Tibial artery (tissue), 4 donors: ENCODE measurements at regions not wholly inside any gene's neighbourhood (a gene's known extent, or its start where the extent isn't known, plus 50 kb on each side); places are given as distances from the start of the nearest gene placed in this dataset.

Experiments used
- DNase-seq, 2 donors: peaks; one replicate each; pipeline ENCODE4 v3.0.0-alpha.2; 2019
- H3K27ac ChIP-seq, 2 donors: fragments of 200-600 bp; sonication (generic) in 1 of 2; 1 replicate in 1 of 2; 2 replicates in 1 of 2; pipeline ENCODE4 v1.5.1; 2018 to 2019; ENCODE audit warnings: mild to moderate bottlenecking in 1 of 2
- H3K27me3 ChIP-seq, 2 donors: fragments of 200-600 bp; sonication (generic) in 1 of 2; one replicate each; pipeline versions ENCODE4 v1.5.1 to v1.6.0; 2016 to 2019
- H3K36me3 ChIP-seq, 3 donors: fragments of 200-600 bp; sonication (generic) in 2 of 3; one replicate each; pipeline ENCODE4 v1.5.1; 2016 to 2019; ENCODE audit warnings: mild to moderate bottlenecking in 2 of 3
- H3K4me1 ChIP-seq, 4 donors: fragments of 200-600 bp; sonication (generic) in 2 of 4; 1 replicate in 3 of 4; 2 replicates in 1 of 4; pipeline ENCODE4 v1.5.1; 2016 to 2019
- H3K4me3 ChIP-seq, 2 donors: fragments of 200-600 bp; sonication (generic) in 1 of 2; 1 replicate in 1 of 2; 2 replicates in 1 of 2; pipeline ENCODE4 v1.5.1; 2018 to 2019; ENCODE audit warnings: mild to moderate bottlenecking in 2 of 2
- H3K9me3 ChIP-seq, 3 donors: fragments of 200-600 bp; sonication (generic) in 1 of 3; one replicate each; pipeline ENCODE4 v1.5.1; 2016 to 2019
- CTCF ChIP-seq, 2 experiments: fragments of 200-600 bp in 1 of 2; fragments of 450-650 bp in 1 of 2; IDR thresholded peaks; one replicate each; pipeline ENCODE4 v1.5.1; 2017 to 2019; ENCODE audit warnings: antibody characterized with exemption in 2 of 2, mild to moderate bottlenecking in 1 of 2, moderate library complexity in 1 of 2
- intact Hi-C: fragments of 100-400 bp; cut with DNase I; formaldehyde crosslinking; loops from one replicate; pipeline ENCODE4 v1.15.0; 2023; ENCODE audit warnings: low total_unique reads

- no peaks in the 10 kb centered on the region for H3K27me3 ChIP-seq
- no peaks in the 10 kb centered on the region for H3K36me3 ChIP-seq
- intact Hi-C loops = no loop called here
- H3K27ac ChIP-seq = no peak overlapping the region
- no peak overlapping the region for H3K4me3 ChIP-seq
- H3K4me1 ChIP-seq = peaks cover 0 to 45% (median 6%) of the 10 kb centered on the region in 4 donors
- DNase-seq = no peak
- TF ChIP-seq CTCF (IDR thresholded peaks at IDR 0.05) = no peak
- no peaks in the 10 kb centered on the region for H3K9me3 ChIP-seq
Observed at GRCh38 chr3:124207873-124208485, 216.1 kb upstream of the ROPN1 start.

DNA sequence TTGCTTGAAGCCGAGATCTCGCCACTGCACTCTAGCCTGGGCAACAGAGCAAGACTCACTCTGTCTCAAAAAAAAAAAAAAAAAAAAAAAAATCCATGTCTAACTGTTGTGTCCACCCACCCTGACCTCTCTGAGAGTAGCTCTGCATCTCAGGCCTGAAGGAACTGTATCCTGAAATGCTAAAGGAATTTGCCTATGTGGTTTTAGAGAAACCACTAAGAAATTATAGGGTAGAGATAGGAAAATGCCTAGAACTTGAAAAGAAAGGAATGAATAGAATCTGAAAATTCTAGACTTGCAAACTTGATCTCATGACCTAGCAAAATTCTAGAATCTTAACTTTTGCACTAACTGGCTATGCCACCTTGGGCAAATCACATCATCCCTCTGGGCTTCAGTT is 217.5 kb upstream of the ROPN1 start:
- Histone ChIP-seq H3K9me3 (no peaks in the 10 kb centered on the region), H3K4me1 (peaks cover 0 to 33% (median 0%) of the 10 kb centered on the region in 4 donors), H3K27me3 (no peaks in the 10 kb centered on the region), H3K4me3 (no peak overlapping the region), H3K36me3 (no peaks in the 10 kb centered on the region), H3K27ac (no peak overlapping the region)
- intact Hi-C loops = no loop called here
- DNase-seq = no peak
- no peak for TF ChIP-seq CTCF (IDR thresholded peaks at IDR 0.05)

DNA sequence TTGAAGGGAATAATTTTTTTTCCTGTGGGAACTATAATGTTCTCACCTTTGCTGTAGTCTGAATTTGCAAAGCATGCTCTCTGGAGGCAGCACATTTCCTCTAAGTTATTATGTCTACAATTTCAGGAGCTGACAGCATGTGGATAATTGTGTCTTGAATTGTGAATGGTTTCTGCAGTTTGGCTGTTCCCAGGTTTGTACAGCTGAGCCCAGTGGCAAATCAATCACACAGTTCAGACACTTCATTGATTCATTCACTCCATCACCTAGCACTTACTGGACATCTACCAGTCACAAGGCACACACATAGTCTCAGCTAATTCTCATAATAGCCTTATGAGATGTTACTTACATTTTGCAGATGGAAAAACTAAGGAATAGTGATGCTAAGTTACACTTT is 219.0 kb upstream of the ROPN1 start:
- no peaks in the 10 kb centered on the region for H3K27me3 ChIP-seq
- no peak for TF ChIP-seq CTCF (IDR thresholded peaks at IDR 0.05)
- H3K9me3 ChIP-seq = no peaks in the 10 kb centered on the region
- H3K36me3 ChIP-seq = no peaks in the 10 kb centered on the region
- intact Hi-C loops = no loop called here
- H3K4me3 ChIP-seq = no peak overlapping the region
- H3K4me1 ChIP-seq = peaks cover 0 to 23% (median 0%) of the 10 kb centered on the region in 4 donors
- DNase-seq = no peak
- no peak overlapping the region for H3K27ac ChIP-seq

DNA sequence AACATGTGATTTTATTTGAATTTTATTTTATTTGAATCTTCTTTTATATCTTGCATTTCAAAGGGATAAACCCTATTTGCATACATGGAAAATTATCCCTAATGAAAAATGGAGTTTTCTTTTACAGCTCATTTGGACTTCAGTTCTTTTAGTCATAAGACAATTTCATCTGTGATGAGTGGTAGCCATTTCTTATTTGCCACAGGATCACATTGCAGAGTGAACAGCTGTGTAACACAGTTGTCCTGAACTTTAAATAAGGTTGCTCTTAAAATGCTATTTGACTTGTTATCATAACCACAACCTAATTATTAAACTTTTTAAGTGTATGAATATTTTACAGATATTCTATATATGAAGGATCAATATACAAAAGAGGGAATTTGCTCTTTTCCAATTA is 221.7 kb upstream of the ROPN1 start:
- Histone ChIP-seq H3K4me3 (no peak overlapping the region), H3K4me1 (peaks cover 0 to 10% (median 0%) of the 10 kb centered on the region in 4 donors), H3K9me3 (no peaks in the 10 kb centered on the region), H3K27me3 (no peaks in the 10 kb centered on the region), H3K36me3 (no peaks in the 10 kb centered on the region), H3K27ac (no peak overlapping the region)
- intact Hi-C loops = no loop called here
- DNase-seq = no peak
- TF ChIP-seq CTCF (IDR thresholded peaks at IDR 0.05) = no peak

DNA sequence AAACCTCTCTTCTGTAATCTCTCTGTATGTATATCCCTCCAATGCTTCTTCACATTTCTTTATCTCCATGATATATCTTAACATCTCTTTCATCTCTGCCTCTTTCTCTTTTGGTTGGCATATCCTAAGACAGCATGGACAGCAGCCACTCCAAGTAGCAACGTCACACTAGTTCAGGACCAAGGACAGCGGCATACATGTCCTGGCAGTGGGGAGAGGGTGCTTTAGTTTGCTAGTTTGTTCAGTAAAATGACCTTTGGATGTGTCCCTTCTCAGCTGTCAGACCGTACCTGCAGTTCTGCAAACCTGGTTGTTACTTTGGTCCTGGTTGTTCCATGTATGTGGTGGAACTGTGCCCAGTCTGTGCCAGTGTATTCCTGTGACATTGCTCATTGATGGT is 225.6 kb upstream of the ROPN1 start:
- intact Hi-C loops = no loop called here
- H3K36me3 ChIP-seq = no peaks in the 10 kb centered on the region
- H3K4me1 ChIP-seq = peaks cover 0 to 6% (median 0%) of the 10 kb centered on the region in 4 donors
- TF ChIP-seq CTCF (IDR thresholded peaks at IDR 0.05) = no peak
- H3K27me3 ChIP-seq = no peaks in the 10 kb centered on the region
- peak in 1 of 2 donors; percentile 36 for DNase-seq
- H3K4me3 ChIP-seq = no peak overlapping the region
- H3K27ac ChIP-seq = no peak overlapping the region
- no peaks in the 10 kb centered on the region for H3K9me3 ChIP-seq

GRCh38 chr3:124221422-124221821 is 229.5 kb upstream of the ROPN1 start:
- intact Hi-C loops = no loop called here
- TF ChIP-seq CTCF (IDR thresholded peaks at IDR 0.05) = no peak
- no peak for DNase-seq
- no peaks in the 10 kb centered on the region for H3K36me3 ChIP-seq
- H3K4me3 ChIP-seq = no peak overlapping the region
- no peaks in the 10 kb centered on the region for H3K9me3 ChIP-seq
- no peak overlapping the region for H3K27ac ChIP-seq
- H3K4me1 ChIP-seq = peaks cover 0 to 14% (median 0%) of the 10 kb centered on the region in 4 donors
- no peaks in the 10 kb centered on the region for H3K27me3 ChIP-seq
